H1 (cell line): ENCODE measurements at regions not wholly inside any gene's neighbourhood (a gene's known extent, or its start where the extent isn't known, plus 50 kb on each side); places are given as distances from the start of the nearest gene placed in this dataset.

Experiments
- CTCF ChIA-PET: fragments of 300-600 bp; sonication (Branson Sonifier 250); formaldehyde crosslinking; loops from one replicate; lab custom pipeline; 2021; ENCODE audit not compliant: partially characterized antibody; lab: Charles Lee
- POLR2A ChIA-PET: fragments of 300-600 bp; sonication (Branson Sonifier 250); formaldehyde crosslinking; loops from one replicate; lab custom pipeline; 2021; ENCODE audit warnings: inconsistent platforms; ENCODE audit not compliant: partially characterized antibody; lab: Charles Lee
- DNase-seq, 2 experiments: peaks; one replicate each; pipeline versions ENCODE4 v3.0.0 to v3.0.0-alpha.2; 2010 to 2022; ENCODE audit warnings: low spot score in 2 of 2, low read depth in 1 of 2, mixed read lengths in 1 of 2
- FAIRE-seq: peaks from 2 replicates; lab custom pipeline; 2011; peaks lifted over from hg19 to GRCh38; lab: Jason Lieb, UNC
- H2AFZ ChIP-seq: 2 replicates; pipeline ENCODE4 v1.8.1; 2012; ENCODE audit warnings: low read length, inconsistent platforms
- H2AK5ac ChIP-seq: 2 replicates; pipeline ENCODE4 v1.6.1; 2013; ENCODE audit warnings: low read depth, low read length
- H2BK120ac ChIP-seq: replicated peaks from 2 replicates; pipeline ENCODE3; 2013; ENCODE audit warnings: low read depth, low read length, inconsistent platforms
- H2BK12ac ChIP-seq: 2 replicates; pipeline ENCODE4 v1.6.1; 2013; ENCODE audit warnings: low read depth, low read length
- H2BK15ac ChIP-seq: 2 replicates; pipeline ENCODE4 v1.6.1; 2013; ENCODE audit warnings: low read length
- H2BK20ac ChIP-seq: 2 replicates; pipeline ENCODE4 v1.6.1; 2013; ENCODE audit warnings: low read length
- H2BK5ac ChIP-seq: 2 replicates; pipeline ENCODE4 v1.6.1; 2013; ENCODE audit warnings: low read depth, low read length
- H3K14ac ChIP-seq: 2 replicates; pipeline ENCODE4 v1.6.1; 2013; ENCODE audit warnings: inconsistent platforms; ENCODE audit not compliant: insufficient read length
- H3K18ac ChIP-seq: 2 replicates; pipeline ENCODE4 v1.6.1; 2013; ENCODE audit warnings: low read length; ENCODE audit errors: extremely low read depth
- H3K23ac ChIP-seq: 2 replicates; pipeline ENCODE4 v1.6.1; 2013; ENCODE audit warnings: inconsistent platforms; ENCODE audit not compliant: insufficient read length
- H3K23me2 ChIP-seq: 2 replicates; pipeline ENCODE4 v1.6.1; 2013; ENCODE audit warnings: low read depth, low read length
- H3K27ac ChIP-seq: 2 replicates; pipeline ENCODE4 v1.6.1; 2011; ENCODE audit warnings: low read depth, low read length, inconsistent platforms
- H3K27me3 ChIP-seq, 4 experiments: replicated peaks in 1 of 4; 1 replicate in 1 of 4; 2 replicates in 3 of 4; pipeline versions ENCODE4 v1.6.1 to v1.8.1; 2011 to 2013; ENCODE audit warnings: low read length in 3 of 4, mild to moderate bottlenecking in 3 of 4, inconsistent platforms in 2 of 4, mixed read lengths in 2 of 4, moderate library complexity in 1 of 4; ENCODE audit not compliant: control insufficient read depth in 3 of 4, insufficient read depth in 3 of 4; ENCODE audit errors: extremely low read depth in 1 of 4
- H3K36me3 ChIP-seq, 4 experiments: 2 replicates each; pipeline versions ENCODE4 v1.6.1 to v1.8.1; 2011 to 2013; ENCODE audit warnings: mild to moderate bottlenecking in 4 of 4, low read length in 3 of 4, moderate library complexity in 2 of 4, control low read depth in 1 of 4, inconsistent platforms in 1 of 4; ENCODE audit not compliant: insufficient read depth in 4 of 4, control insufficient read depth in 2 of 4
- H3K4ac ChIP-seq: replicated peaks from 2 replicates; pipeline ENCODE3; 2013; ENCODE audit warnings: low read length, low read depth, mixed read lengths, inconsistent platforms; ENCODE audit not compliant: insufficient read length
- H3K4me1 ChIP-seq, 4 experiments: replicated peaks in 1 of 4; 1 replicate in 1 of 4; 2 replicates in 3 of 4; pipeline versions ENCODE4 v1.6.1 to v1.8.1; 2011 to 2013; ENCODE audit warnings: low read length in 3 of 4, inconsistent platforms in 2 of 4, mixed read lengths in 1 of 4; ENCODE audit not compliant: insufficient read depth in 4 of 4, control insufficient read depth in 3 of 4
- H3K4me2 ChIP-seq, 2 experiments: 2 replicates each; pipeline versions ENCODE4 v1.6.1 to v1.8.1; 2011 to 2013; ENCODE audit warnings: low read depth in 2 of 2, low read length in 2 of 2, control low read depth in 1 of 2, inconsistent platforms in 1 of 2, mild to moderate bottlenecking in 1 of 2; ENCODE audit not compliant: insufficient read depth in 1 of 2
- H3K4me3 ChIP-seq, 4 experiments: fragments of 200-600, 300-600 bp in 1 of 4; sonication (generic), shearing (Covaris generic), sonication (Bioruptor Twin) in 1 of 4; 2 replicates each; pipeline versions ENCODE4 v1.5.1 to v1.8.1; 2011 to 2016; ENCODE audit warnings: low read length in 4 of 4, low read depth in 3 of 4, control low read depth in 2 of 4, inconsistent platforms in 2 of 4, mild to moderate bottlenecking in 2 of 4, mixed read lengths in 1 of 4, moderate library complexity in 1 of 4; ENCODE audit not compliant: insufficient read depth in 2 of 4; ENCODE audit errors: extremely low read depth in 1 of 4
- H3K56ac ChIP-seq: replicated peaks from 2 replicates; pipeline ENCODE3; 2013; ENCODE audit warnings: low read depth, mild to moderate bottlenecking, mixed read lengths, low read length, inconsistent platforms; ENCODE audit not compliant: insufficient read length
- H3K79me1 ChIP-seq: 2 replicates; pipeline ENCODE4 v1.6.1; 2013; ENCODE audit warnings: low read depth, low read length, control low read depth
- H3K79me2 ChIP-seq, 2 experiments: 2 replicates each; pipeline versions ENCODE4 v1.6.1 to v1.8.1; 2012 to 2013; ENCODE audit warnings: low read length in 2 of 2, mild to moderate bottlenecking in 2 of 2, inconsistent platforms in 1 of 2; ENCODE audit not compliant: insufficient read depth in 2 of 2, control insufficient read depth in 1 of 2
- H3K9ac ChIP-seq, 4 experiments: replicated peaks in 1 of 4; 1 replicate in 1 of 4; 2 replicates in 3 of 4; pipeline versions ENCODE4 v1.6.1 to v1.8.1; 2011 to 2013; ENCODE audit warnings: low read depth in 3 of 4, low read length in 3 of 4, control low read depth in 2 of 4, mild to moderate bottlenecking in 2 of 4, moderate library complexity in 2 of 4, inconsistent platforms in 1 of 4; ENCODE audit errors: extremely low read depth in 1 of 4
- H3K9me3 ChIP-seq, 2 experiments: 2 replicates each; pipeline versions ENCODE4 v1.6.1 to v1.8.1; 2012 to 2013; ENCODE audit warnings: mild to moderate bottlenecking in 2 of 2, moderate library complexity in 2 of 2, control low read depth in 1 of 2, inconsistent platforms in 1 of 2, low read depth in 1 of 2, low read length in 1 of 2, mixed read lengths in 1 of 2; ENCODE audit not compliant: insufficient read depth in 2 of 2
- H4K20me1 ChIP-seq, 2 experiments: replicated peaks in 1 of 2; 2 replicates each; pipeline versions ENCODE3 to v1.8.1; 2011 to 2013; ENCODE audit warnings: inconsistent platforms in 2 of 2, low read length in 2 of 2, mild to moderate bottlenecking in 1 of 2; ENCODE audit not compliant: insufficient read depth in 2 of 2, control insufficient read depth in 1 of 2
- H4K5ac ChIP-seq: 2 replicates; pipeline ENCODE4 v1.6.1; 2013; ENCODE audit warnings: low read length, low read depth, mixed read lengths, inconsistent platforms; ENCODE audit not compliant: insufficient read length
- H4K8ac ChIP-seq: 2 replicates; pipeline ENCODE4 v1.8.0; 2013; ENCODE audit warnings: mild to moderate bottlenecking, moderate library complexity, low read length, inconsistent platforms; ENCODE audit not compliant: insufficient read depth; ENCODE audit errors: extremely low read depth
- H4K91ac ChIP-seq: replicated peaks from 2 replicates; pipeline ENCODE3; 2013; ENCODE audit warnings: low read length, mixed read lengths, inconsistent platforms; ENCODE audit not compliant: insufficient read length
- CHD1 ChIP-seq: IDR thresholded peaks from 2 replicates; pipeline ENCODE4 v1.6.1; 2012; ENCODE audit warnings: low read depth, low read length, improper control_type of control experiment
- POLR2A ChIP-seq, 2 experiments: IDR thresholded peaks; 1 replicate in 1 of 2; 2 replicates in 1 of 2; pipeline ENCODE4 v1.6.1; 2011; ENCODE audit warnings: low read depth in 2 of 2, low read length in 2 of 2, mild to moderate bottlenecking in 2 of 2; ENCODE audit errors: control extremely low read depth in 1 of 2
- RXRA ChIP-seq: IDR thresholded peaks from 2 replicates; pipeline ENCODE4 v1.6.1; 2011; ENCODE audit warnings: low read depth, mild to moderate bottlenecking, low read length, moderate library complexity; ENCODE audit not compliant: insufficient read depth
- WGBS, 2 experiments: shearing (Covaris generic) in 1 of 2; methylation state at CpG; one replicate each; pipeline versions ENCODE4 v1.1.6 to v1.1.7; 2013 to 2015; ENCODE audit warnings: low lambda C conversion rate in 2 of 2, mixed read lengths in 2 of 2, inconsistent platforms in 1 of 2, low coverage in 1 of 2, missing lambda C conversion rate in 1 of 2; ENCODE audit not compliant: insufficient replicate concordance in 2 of 2, insufficient coverage in 1 of 2, insufficient read length in 1 of 2; ENCODE audit errors: extremely low coverage in 1 of 2, missing lambda C conversion rate in 1 of 2; 5-methylcytosine and 5-hydroxymethylcytosine counted together

GRCh38 chr6:121984956-121985355 lies 414.5 kb upstream of the HSF2 start:
- no peak for TF ChIP-seq RXRA
- no peak for TF ChIP-seq POLR2A (IDR thresholded peaks at IDR 0.05; ENCODE audit: control extremely low read depth in 1 of 2, low read depth in 2 of 2, low read length in 2 of 2)
- TF ChIP-seq CHD1, result no peak
- no peak overlapping the region for H3K56ac ChIP-seq
- H2AK5ac ChIP-seq, result no peak overlapping the region
- no peak overlapping the region for H3K18ac ChIP-seq
- H3K23me2 ChIP-seq, result no peaks in the 10 kb centered on the region; the same call in 1 of the 2 replicates
- no peak overlapping the region for H2BK120ac ChIP-seq
- H3K4me3 ChIP-seq, result no peak overlapping the region
- H4K91ac ChIP-seq, result no peak overlapping the region
- no peak overlapping the region for H2BK5ac ChIP-seq
- H3K23ac ChIP-seq, result no peak overlapping the region
- H3K79me1 ChIP-seq, result no peaks in the 10 kb centered on the region
- H2AFZ ChIP-seq, result peak overlapping the region; percentile 7
- no peaks in the 10 kb centered on the region for H3K79me2 ChIP-seq
- H3K36me3 ChIP-seq, result no peaks in the 10 kb centered on the region
- CTCF ChIA-PET, result no interaction called here
- no peak overlapping the region for H4K5ac ChIP-seq
- H2BK12ac ChIP-seq, result 0 out of 2 replicates have a peak overlapping the region, but pooled peaks have one; percentile 27
- POLR2A ChIA-PET, result interaction anchor here (1.0 kb wide), 1 partner anchor 549 kb away, joined by 3 read pairs; no protein-coding TSS in a partner anchor
- H3K27me3 ChIP-seq, result no peaks in the 10 kb centered on the region
- H2BK15ac ChIP-seq, result peak overlapping the region; percentile 81; the same call in 1 of the 2 replicates
- no peak overlapping the region for H3K4me2 ChIP-seq
- H3K4me1 ChIP-seq, result peaks cover 0 to 2% (median 0%) of the 10 kb centered on the region in 4 experiments; a peak in 3 of 7 replicates
- H4K20me1 ChIP-seq, result no peaks in the 10 kb centered on the region
- no peak overlapping the region for H4K8ac ChIP-seq
- no peak for DNase-seq
- H3K27ac ChIP-seq, result no peak overlapping the region
- no peak overlapping the region for H3K14ac ChIP-seq
- H3K9ac ChIP-seq, result no peak overlapping the region
- no peaks in the 10 kb centered on the region for H3K9me3 ChIP-seq
- no peak for FAIRE-seq
- no peak overlapping the region for H2BK20ac ChIP-seq
- H3K4ac ChIP-seq, result no peak overlapping the region
- WGBS, 2 experiments, result 85% methylated on average over 3 of the region's 3 CpGs; no CpG with 5 or more reads in 1 of the 2 experiments
